NB4 (cell line): ENCODE measurements at regions not wholly inside any gene's neighbourhood (a gene's known extent, or its start where the extent isn't known, plus 50 kb on each side); places are given as distances from the start of the nearest gene placed in this dataset.

ENCODE experiments used
- CTCF ChIP-seq: IDR thresholded peaks from one replicate; pipeline ENCODE4 v1.5.1; 2012; ENCODE audit warnings: low read depth, low read length
- MAX ChIP-seq: IDR thresholded peaks from 2 replicates; pipeline ENCODE4 v1.6.1; 2011; ENCODE audit warnings: low read depth, low read length
- MYC ChIP-seq: IDR thresholded peaks from 2 replicates; pipeline ENCODE4 v1.6.1; 2011; ENCODE audit warnings: low read depth, low read length
- POLR2A ChIP-seq: IDR thresholded peaks from 2 replicates; pipeline ENCODE4 v1.6.1; 2011; ENCODE audit warnings: mild to moderate bottlenecking; ENCODE audit not compliant: insufficient read length; ENCODE audit errors: extremely low read depth

- TF ChIP-seq POLR2A (no peak), CTCF (no peak), MAX (no peak), MYC (no peak)
These were observed 289.0 kb upstream of the DAB1 start for GRCh38 chr1:57712846-57713245.
